ENCODE measurements at regions not wholly inside any gene's neighbourhood (a gene's known extent, or its start where the extent isn't known, plus 50 kb on each side); places are given as distances from the start of the nearest gene placed in this dataset.
"Not testable (repeated sequence)": the region's sequence is repeated elsewhere in the genome, so short reads cannot be mapped to it uniquely, and the experiment has no call there.

DNA sequence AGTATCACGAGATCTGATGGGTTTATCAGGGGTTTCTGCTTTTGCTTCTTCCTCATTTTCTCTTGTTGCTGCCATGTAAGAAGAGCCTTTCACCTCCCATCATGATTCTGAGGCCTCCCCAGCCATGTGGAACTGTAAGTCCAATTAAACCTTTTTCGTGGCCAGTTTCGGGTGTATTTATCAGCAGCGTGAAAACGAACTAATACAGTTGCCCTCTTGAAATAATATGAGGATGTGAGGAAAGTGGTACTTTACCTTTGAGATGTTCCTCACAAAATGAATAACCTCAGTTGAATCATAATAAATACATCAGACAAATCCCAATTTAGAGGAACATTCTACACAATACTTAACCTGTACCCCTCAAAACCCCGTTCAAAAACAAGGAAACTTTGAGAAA lies 356.4 kb downstream of the CPS1 start:
- no peaks in the 10 kb centered on the region for H3K4me1 ChIP-seq (ENCODE audit: control insufficient read depth, insufficient read depth, low read length, poor library complexity, severe bottlenecking)
- H3K36me3 ChIP-seq (ENCODE audit: control insufficient read depth, insufficient read depth, low read length): no peaks in the 10 kb centered on the region
- no peak overlapping the region for H3K4me3 ChIP-seq (ENCODE audit: extremely low read depth, insufficient read depth, low read length, poor library complexity, severe bottlenecking)
- H3K27ac ChIP-seq (ENCODE audit: low read depth, low read length, severe bottlenecking): no peak overlapping the region
- WGBS, 2 experiments (ENCODE audit: insufficient coverage in 2 of 2): 67% methylated on average over 4 of the region's 6 CpGs; no CpG with 5 or more reads in 1 of the 2 experiments
- H3K9me3 ChIP-seq (ENCODE audit: control insufficient read depth, low read length): no peaks in the 10 kb centered on the region

DNA sequence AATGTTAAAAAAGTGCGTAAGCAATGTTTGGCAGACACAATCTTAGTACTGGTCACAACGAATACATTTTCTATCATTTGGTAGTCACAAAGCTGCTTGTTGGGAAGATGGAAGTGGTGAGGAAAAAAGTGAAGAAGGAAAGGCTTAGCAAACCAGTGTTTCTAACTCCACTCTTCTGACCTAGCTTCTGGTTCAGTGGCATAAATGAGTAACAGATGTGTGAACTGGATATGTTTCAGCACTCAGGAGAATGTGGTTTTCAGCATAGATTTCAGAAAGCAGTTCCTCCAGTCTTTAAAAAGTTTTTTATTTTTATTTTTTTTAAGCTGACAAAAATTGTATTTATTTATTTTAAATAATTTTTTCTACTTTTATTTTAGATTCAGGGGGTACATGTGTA lies 357.1 kb downstream of the CPS1 start:
- 100% methylated on average over 1 of the region's 2 CpGs; no CpG with 5 or more reads in 1 of the 2 experiments for WGBS, 2 experiments (ENCODE audit: insufficient coverage in 2 of 2)

DNA sequence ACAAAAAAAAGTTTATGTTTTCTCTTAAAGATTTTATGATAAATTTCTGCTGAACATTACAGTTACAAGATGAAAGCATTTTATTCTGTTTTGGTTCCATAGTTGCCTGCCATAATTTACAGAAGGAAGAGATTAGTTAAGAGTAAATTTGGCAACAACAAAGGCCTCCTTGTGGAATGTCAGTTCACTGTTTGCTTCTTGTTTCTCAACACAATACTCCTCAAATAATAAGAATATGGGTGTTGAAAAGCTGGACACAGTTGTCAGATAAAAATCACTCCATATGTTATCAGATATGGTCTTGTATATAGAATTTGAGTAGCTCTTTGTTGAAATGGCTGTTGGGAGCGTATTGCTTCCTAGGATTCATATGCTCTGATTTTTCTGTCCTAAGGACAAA lies 359.5 kb downstream of the CPS1 start:
- Histone ChIP-seq H3K9me3 (ENCODE audit: control insufficient read depth, low read length) (no peaks in the 10 kb centered on the region), H3K27ac (ENCODE audit: low read depth, low read length, severe bottlenecking) (no peak overlapping the region), H3K36me3 (ENCODE audit: control insufficient read depth, insufficient read depth, low read length) (no peaks in the 10 kb centered on the region), H3K4me3 (ENCODE audit: extremely low read depth, insufficient read depth, low read length, poor library complexity, severe bottlenecking) (no peak overlapping the region), H3K4me1 (ENCODE audit: control insufficient read depth, insufficient read depth, low read length, poor library complexity, severe bottlenecking) (no peaks in the 10 kb centered on the region)
- no CpG with 5 or more reads among the region's 1 CpG for WGBS, 2 experiments (ENCODE audit: insufficient coverage in 2 of 2)

More for the DNA sequence above, 357.1 kb downstream of the CPS1 start:
- Histone ChIP-seq H3K4me3 (ENCODE audit: extremely low read depth, insufficient read depth, low read length, poor library complexity, severe bottlenecking) (no peak overlapping the region), H3K9me3 (ENCODE audit: control insufficient read depth, low read length) (no peaks in the 10 kb centered on the region), H3K36me3 (ENCODE audit: control insufficient read depth, insufficient read depth, low read length) (no peaks in the 10 kb centered on the region), H3K4me1 (ENCODE audit: control insufficient read depth, insufficient read depth, low read length, poor library complexity, severe bottlenecking) (no peaks in the 10 kb centered on the region), H3K27ac (ENCODE audit: low read depth, low read length, severe bottlenecking) (no peak overlapping the region)

DNA sequence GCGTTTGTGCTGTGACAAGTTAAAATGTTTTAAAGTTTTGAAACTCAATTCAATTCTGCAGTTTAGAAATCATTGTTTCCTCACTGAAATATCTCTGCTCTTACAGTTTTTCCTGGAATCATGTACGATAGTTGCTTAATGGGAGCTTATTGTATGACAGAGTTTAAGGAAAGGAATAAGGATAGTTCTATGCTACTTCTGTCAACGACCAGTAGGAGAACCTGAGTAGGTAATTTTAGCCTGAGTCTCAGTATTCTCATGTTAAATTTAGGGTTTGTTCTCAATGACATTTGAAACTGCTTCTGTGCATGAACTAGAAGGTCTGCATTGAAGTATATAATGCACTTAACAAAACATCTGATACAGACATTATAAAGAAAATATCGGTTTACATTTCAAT lies 361.1 kb downstream of the CPS1 start:
- H3K27ac ChIP-seq (ENCODE audit: low read depth, low read length, severe bottlenecking): no peak overlapping the region
- H3K9me3 ChIP-seq (ENCODE audit: control insufficient read depth, low read length): no peaks in the 10 kb centered on the region
- no peaks in the 10 kb centered on the region for H3K36me3 ChIP-seq (ENCODE audit: control insufficient read depth, insufficient read depth, low read length)
- WGBS, 2 experiments (ENCODE audit: insufficient coverage in 2 of 2): 60 to 68% methylated on average over 2 of the region's 4 CpGs
- no peak overlapping the region for H3K4me3 ChIP-seq (ENCODE audit: extremely low read depth, insufficient read depth, low read length, poor library complexity, severe bottlenecking)
- H3K4me1 ChIP-seq (ENCODE audit: control insufficient read depth, insufficient read depth, low read length, poor library complexity, severe bottlenecking): no peaks in the 10 kb centered on the region

DNA sequence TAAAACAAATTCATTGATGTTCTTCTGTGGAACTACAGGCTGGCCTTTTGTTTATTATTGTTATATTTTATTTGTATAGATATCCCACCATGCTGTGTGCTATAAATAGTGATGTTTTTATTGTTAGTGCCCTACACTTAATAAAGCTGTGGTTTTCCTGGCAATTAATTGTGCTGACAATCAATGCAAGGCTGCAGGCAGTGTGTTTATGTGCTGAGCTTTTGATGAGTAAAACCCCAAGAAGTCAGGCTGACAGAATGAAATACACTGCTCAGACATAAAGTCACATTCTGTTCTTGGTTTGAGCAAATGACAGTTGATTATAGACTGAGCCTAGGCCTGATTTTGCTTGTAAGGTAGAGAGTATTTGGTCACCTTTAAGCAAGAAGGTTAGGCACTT lies 362.7 kb downstream of the CPS1 start:
- no peaks in the 10 kb centered on the region for H3K9me3 ChIP-seq (ENCODE audit: control insufficient read depth, low read length)
- H3K4me1 ChIP-seq (ENCODE audit: control insufficient read depth, insufficient read depth, low read length, poor library complexity, severe bottlenecking): no peaks in the 10 kb centered on the region
- H3K36me3 ChIP-seq (ENCODE audit: control insufficient read depth, insufficient read depth, low read length): no peaks in the 10 kb centered on the region
- H3K27ac ChIP-seq (ENCODE audit: low read depth, low read length, severe bottlenecking): no peak overlapping the region
- no peak overlapping the region for H3K4me3 ChIP-seq (ENCODE audit: extremely low read depth, insufficient read depth, low read length, poor library complexity, severe bottlenecking)

DNA sequence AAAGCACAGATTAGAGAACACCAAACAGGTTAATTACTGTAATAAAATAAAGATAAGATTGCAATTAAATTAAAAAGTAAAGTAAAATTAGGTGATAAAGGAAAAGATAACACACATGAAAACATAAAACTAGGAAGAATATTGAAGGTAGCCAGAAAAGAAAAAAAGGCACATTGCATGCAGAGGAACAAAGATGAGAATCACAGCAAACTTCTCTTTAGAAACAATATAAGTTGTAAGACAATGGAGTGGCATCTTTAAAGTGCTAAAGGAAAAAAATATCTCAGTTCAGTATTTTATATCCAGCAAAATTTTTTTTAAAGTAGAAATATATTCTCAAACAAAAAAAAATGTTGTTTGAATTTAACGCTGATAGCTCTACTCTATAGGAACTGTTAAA lies 366.0 kb downstream of the CPS1 start:
- no CpG with 5 or more reads among the region's 1 CpG for WGBS, 2 experiments (ENCODE audit: insufficient coverage in 2 of 2)
- H3K27ac ChIP-seq (ENCODE audit: low read depth, low read length, severe bottlenecking): no peak overlapping the region
- H3K4me1 ChIP-seq (ENCODE audit: control insufficient read depth, insufficient read depth, low read length, poor library complexity, severe bottlenecking): no peaks in the 10 kb centered on the region
- no peaks in the 10 kb centered on the region for H3K36me3 ChIP-seq (ENCODE audit: control insufficient read depth, insufficient read depth, low read length)
- H3K9me3 ChIP-seq (ENCODE audit: control insufficient read depth, low read length): no peaks in the 10 kb centered on the region
- H3K4me3 ChIP-seq (ENCODE audit: extremely low read depth, insufficient read depth, low read length, poor library complexity, severe bottlenecking): no peak overlapping the region

DNA sequence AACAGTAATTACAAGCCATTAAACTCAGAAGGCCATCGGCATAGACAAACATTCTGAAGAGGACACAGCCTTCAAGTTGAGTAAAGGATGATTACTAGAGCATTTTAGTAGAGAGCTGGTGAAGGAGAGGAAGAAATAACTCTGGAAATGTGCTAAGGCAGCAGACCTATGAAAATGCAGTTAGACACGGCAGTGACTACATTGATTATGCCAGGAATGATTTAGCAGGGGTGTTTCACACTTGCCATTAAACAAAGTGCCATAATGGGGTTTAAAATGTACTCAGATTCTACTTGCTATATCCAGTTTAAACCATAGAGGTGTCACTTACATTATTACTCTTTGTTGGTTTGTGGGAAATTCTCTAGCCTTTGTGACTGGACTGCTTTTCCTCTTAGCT lies 372.3 kb downstream of the CPS1 start:
- Histone ChIP-seq H3K4me1 (ENCODE audit: control insufficient read depth, insufficient read depth, low read length, poor library complexity, severe bottlenecking) (no peaks in the 10 kb centered on the region), H3K36me3 (ENCODE audit: control insufficient read depth, insufficient read depth, low read length) (no peaks in the 10 kb centered on the region), H3K9me3 (ENCODE audit: control insufficient read depth, low read length) (no peaks in the 10 kb centered on the region), H3K27ac (ENCODE audit: low read depth, low read length, severe bottlenecking) (no peak overlapping the region), H3K4me3 (ENCODE audit: extremely low read depth, insufficient read depth, low read length, poor library complexity, severe bottlenecking) (no peak overlapping the region)
- WGBS, 2 experiments (ENCODE audit: insufficient coverage in 2 of 2): 83 to 100% methylated on average over 1 of the region's 2 CpGs

DNA sequence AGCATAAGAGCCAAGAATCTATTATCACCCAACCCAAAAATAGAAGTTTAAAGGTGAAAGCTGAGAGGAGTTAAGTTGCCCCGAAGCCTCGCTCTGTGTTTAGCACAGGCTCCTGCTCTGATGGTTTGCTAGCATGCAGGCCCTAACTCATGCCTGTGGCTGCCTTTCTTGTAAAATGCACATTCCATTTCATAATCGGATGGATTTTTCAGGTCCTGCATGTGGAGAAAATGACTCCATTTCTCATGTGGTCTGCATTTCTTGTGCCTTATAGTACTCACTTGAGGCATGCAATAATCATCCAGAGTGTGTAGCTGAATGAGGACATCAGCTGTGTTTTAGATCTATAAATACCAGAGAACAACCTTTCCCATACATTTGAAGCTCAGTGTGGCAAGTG lies 381.8 kb downstream of the CPS1 start:
- Histone ChIP-seq H3K36me3 (ENCODE audit: control insufficient read depth, insufficient read depth, low read length) (no peaks in the 10 kb centered on the region), H3K27ac (ENCODE audit: low read depth, low read length, severe bottlenecking) (no peak overlapping the region), H3K4me3 (ENCODE audit: extremely low read depth, insufficient read depth, low read length, poor library complexity, severe bottlenecking) (no peak overlapping the region), H3K4me1 (ENCODE audit: control insufficient read depth, insufficient read depth, low read length, poor library complexity, severe bottlenecking) (no peaks in the 10 kb centered on the region), H3K9me3 (ENCODE audit: control insufficient read depth, low read length) (peaks cover 3% of the 10 kb centered on the region)
- 89 to 100% methylated on average over 1 to 2 of the region's 3 CpGs for WGBS, 2 experiments (ENCODE audit: insufficient coverage in 2 of 2)

DNA sequence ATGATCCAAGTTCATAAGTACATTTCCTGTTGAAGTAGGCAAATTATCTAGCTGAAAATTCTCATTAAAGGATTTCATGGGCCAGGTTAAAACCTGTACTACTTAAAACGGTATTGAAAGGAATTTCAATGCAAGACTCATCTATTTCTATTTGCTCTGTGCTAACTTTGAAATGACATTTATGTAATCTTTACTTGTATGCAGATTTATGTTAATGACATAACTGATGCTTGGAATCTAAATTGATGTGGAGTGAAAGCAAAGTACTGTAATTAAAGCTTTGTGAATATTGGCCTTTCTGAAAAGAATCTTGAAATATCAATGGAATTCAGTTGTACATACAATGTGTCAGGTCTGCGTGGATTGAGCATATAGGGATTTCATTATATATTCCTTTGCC lies 390.0 kb downstream of the CPS1 start:
- no peaks in the 10 kb centered on the region for H3K4me1 ChIP-seq (ENCODE audit: control insufficient read depth, insufficient read depth, low read length, poor library complexity, severe bottlenecking)
- 83% methylated on average over 1 of the region's 2 CpGs; no CpG with 5 or more reads in 1 of the 2 experiments for WGBS, 2 experiments (ENCODE audit: insufficient coverage in 2 of 2)
- H3K36me3 ChIP-seq (ENCODE audit: control insufficient read depth, insufficient read depth, low read length): no peaks in the 10 kb centered on the region
- H3K27ac ChIP-seq (ENCODE audit: low read depth, low read length, severe bottlenecking): no peak overlapping the region
- H3K4me3 ChIP-seq (ENCODE audit: extremely low read depth, insufficient read depth, low read length, poor library complexity, severe bottlenecking): no peak overlapping the region
- no peaks in the 10 kb centered on the region for H3K9me3 ChIP-seq (ENCODE audit: control insufficient read depth, low read length)

DNA sequence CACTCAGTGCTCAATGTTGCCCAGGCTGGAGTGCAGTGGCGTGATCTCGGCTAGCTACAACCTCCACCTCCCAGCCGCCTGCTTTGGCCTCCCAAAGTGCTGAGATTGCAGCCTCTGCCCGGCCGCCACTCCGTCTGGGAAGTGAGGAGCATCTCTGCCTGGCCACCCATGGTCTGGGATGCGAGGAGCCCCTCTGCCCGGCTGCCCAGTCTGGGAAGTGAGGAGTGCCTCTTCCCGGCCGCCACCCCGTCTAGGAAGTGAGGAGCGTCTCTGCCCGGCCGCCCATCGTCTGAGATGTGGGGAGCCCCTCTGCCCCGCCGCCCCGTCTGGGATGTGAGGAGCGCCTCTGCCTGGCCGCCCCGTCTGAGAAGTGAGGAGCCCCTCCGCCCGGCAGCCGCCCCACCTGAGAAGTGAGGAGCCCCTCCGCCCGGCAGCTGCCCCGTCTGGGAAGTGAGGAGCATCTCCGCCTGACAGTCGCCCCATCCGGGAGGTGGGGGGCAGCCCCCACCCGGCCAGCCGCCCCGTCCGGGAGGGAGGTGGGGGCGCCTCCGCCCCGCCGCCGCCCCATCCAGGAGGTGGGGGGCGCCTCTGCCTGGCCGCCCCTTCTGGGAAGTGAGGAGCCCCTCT lies 394.1 kb downstream of the CPS1 start:
- H3K9me3 ChIP-seq (ENCODE audit: control insufficient read depth, low read length); H3K4me1 ChIP-seq (ENCODE audit: control insufficient read depth, insufficient read depth, low read length, poor library complexity, severe bottlenecking); H3K36me3 ChIP-seq (ENCODE audit: control insufficient read depth, insufficient read depth, low read length); H3K4me3 ChIP-seq (ENCODE audit: extremely low read depth, insufficient read depth, low read length, poor library complexity, severe bottlenecking); H3K27ac ChIP-seq (ENCODE audit: low read depth, low read length, severe bottlenecking): not testable (repeated sequence)
- WGBS, 2 experiments (ENCODE audit: insufficient coverage in 2 of 2): 92 to 93% methylated on average over 8 to 25 of the region's 41 CpGs

DNA sequence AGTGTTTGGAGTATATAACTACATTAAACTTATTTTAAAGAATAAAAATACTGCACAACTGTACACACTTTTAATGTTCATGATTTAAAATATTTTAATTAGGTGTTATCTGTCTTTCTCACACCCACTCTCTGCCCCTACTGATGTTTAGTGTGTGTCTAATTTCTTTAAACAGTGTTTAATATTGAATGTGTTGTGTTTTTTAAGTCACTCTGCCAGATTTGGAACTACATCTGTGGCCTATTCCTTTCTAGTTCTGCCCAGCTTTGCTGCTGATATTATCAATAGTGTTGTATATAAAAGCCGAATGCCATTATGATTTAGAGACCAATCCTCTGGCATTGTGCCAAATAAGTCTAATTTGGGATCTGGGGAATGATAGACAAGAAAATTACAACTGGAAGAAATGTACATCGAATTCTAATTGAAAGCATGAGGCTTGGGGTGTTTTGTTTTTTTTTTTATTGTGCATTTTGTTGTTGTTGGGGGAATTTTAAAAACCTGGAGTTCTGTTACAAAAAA lies 398.0 kb downstream of the CPS1 start:
- Histone ChIP-seq H3K4me3 (ENCODE audit: extremely low read depth, insufficient read depth, low read length, poor library complexity, severe bottlenecking) (no peak overlapping the region), H3K27ac (ENCODE audit: low read depth, low read length, severe bottlenecking) (no peak overlapping the region), H3K4me1 (ENCODE audit: control insufficient read depth, insufficient read depth, low read length, poor library complexity, severe bottlenecking) (peaks cover 12% of the 10 kb centered on the region), H3K9me3 (ENCODE audit: control insufficient read depth, low read length) (no peaks in the 10 kb centered on the region), H3K36me3 (ENCODE audit: control insufficient read depth, insufficient read depth, low read length) (no peaks in the 10 kb centered on the region)
- 83 to 100% methylated on average over 1 of the region's 2 CpGs for WGBS, 2 experiments (ENCODE audit: insufficient coverage in 2 of 2)
